ENCODE measurements at regions not wholly inside any gene's neighbourhood (a gene's known extent, or its start where the extent isn't known, plus 50 kb on each side); places are given as distances from the start of the nearest gene placed in this dataset.

DNA sequence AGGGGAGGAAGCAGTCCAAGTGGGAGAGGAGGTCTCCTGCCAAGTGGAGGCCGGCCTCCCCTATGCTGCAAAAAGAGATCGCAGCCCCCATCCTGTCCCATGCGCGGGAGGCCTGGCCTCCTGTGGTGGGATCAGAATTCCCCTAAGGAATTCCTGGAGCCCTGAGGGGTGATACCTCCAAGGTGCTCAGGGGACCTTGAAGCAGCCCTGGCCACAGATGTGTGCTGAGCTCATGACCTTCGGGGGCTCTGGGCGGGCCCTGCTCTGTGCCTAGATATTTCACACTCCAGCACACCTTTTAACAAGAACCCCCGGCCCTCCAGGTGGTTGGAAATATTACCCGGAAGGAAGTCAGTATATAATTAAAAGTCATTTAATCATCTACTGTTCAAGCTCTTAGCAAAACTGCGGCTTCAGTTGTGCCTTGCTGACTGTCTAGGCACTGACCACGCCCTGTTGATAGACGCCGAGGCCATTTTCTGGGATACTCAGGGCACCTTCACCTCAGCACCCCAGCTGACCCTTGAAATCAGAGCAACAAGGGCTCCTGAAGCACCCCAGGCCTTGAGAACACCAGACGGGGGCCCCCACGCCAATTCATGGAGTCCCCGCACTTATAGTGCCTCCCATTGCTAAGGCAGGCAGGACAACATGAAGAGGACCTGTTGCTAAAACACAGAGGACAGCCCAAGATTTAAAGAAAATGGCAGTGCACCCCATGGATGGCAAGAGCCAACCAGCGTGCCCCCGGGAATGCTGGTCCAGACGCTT, 119.1 kb downstream of the NDUFA10 start:
- H3K4me1 ChIP-seq (replicated peaks in 1 of 2; ENCODE audit: control insufficient read depth in 2 of 2, insufficient read depth in 2 of 2, low read length in 2 of 2): peaks cover 0 to 5% of the 10 kb centered on the region in 2 experiments; a peak in 2 of 5 replicates
- no peaks in the 10 kb centered on the region for H3K36me3 ChIP-seq (ENCODE audit: control insufficient read depth, insufficient read depth, low read length)
- H3K4me2 ChIP-seq (ENCODE audit: insufficient read depth, low read length): no peak overlapping the region
- TF ChIP-seq TCF3 (CRISPR knock-in tag; IDR thresholded peaks at IDR 0.05) (no peak), TAF1 (IDR thresholded peaks at IDR 0.05; ENCODE audit: control insufficient read depth, extremely low read depth, insufficient read depth, low read length, severe bottlenecking) (no peak), FOSL1 (tag; conservative IDR thresholded peaks at IDR 0.05) (no peak), ELF2 (CRISPR knock-in tag; IDR thresholded peaks at IDR 0.05) (no peak), TCF7 (IDR thresholded peaks at IDR 0.05; ENCODE audit: borderline replicate concordance) (no peak), ZNF780A (CRISPR knock-in tag; IDR thresholded peaks at IDR 0.05) (no peak), ZC3H8 (IDR thresholded peaks at IDR 0.05) (no peak), HDAC3 (IDR thresholded peaks at IDR 0.05; ENCODE audit: borderline replicate concordance, partially characterized antibody) (no peak), TRIM28 (IDR thresholded peaks at IDR 0.05) (no peak)
- TF ChIP-seq, protein P1, sequence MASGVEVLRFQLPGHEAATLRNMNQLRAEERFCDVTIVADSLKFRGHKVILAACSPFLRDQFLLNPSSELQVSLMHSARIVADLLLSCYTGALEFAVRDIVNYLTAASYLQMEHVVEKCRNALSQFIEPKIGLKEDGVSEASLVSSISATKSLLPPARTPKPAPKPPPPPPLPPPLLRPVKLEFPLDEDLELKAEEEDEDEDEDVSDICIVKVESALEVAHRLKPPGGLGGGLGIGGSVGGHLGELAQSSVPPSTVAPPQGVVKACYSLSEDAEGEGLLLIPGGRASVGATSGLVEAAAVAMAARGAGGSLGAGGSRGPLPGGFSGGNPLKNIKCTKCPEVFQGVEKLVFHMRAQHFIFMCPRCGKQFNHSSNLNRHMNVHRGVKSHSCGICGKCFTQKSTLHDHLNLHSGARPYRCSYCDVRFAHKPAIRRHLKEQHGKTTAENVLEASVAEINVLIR (CRISPR knock-in tag; IDR thresholded peaks at IDR 0.05): no peak
- TF ChIP-seq, protein P2, sequence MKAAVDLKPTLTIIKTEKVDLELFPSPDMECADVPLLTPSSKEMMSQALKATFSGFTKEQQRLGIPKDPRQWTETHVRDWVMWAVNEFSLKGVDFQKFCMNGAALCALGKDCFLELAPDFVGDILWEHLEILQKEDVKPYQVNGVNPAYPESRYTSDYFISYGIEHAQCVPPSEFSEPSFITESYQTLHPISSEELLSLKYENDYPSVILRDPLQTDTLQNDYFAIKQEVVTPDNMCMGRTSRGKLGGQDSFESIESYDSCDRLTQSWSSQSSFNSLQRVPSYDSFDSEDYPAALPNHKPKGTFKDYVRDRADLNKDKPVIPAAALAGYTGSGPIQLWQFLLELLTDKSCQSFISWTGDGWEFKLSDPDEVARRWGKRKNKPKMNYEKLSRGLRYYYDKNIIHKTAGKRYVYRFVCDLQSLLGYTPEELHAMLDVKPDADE (conservative IDR thresholded peaks at IDR 0.05; ENCODE audit: control insufficient read depth, low read depth, low read length): no peak
- no peak overlapping the region for H2AFZ ChIP-seq (ENCODE audit: low read depth, low read length)
- no peak for FAIRE-seq
- no peak overlapping the region for H3K9ac ChIP-seq (ENCODE audit: insufficient read depth in 1 of 2, low read depth in 2 of 2, low read length in 2 of 2)
- POLR2A ChIA-PET: no interaction called here
- WGBS (ENCODE audit: insufficient coverage, low coverage, missing lambda C conversion rate): 84% methylated on average over 10 of the region's 18 CpGs
- intact Hi-C loops (cut with micrococcal nuclease): no loop called here
- CTCF ChIA-PET (ENCODE audit: low intra/inter-chr PET ratio): no interaction called here
- no peak overlapping the region for H3K27ac ChIP-seq (ENCODE audit: extremely low read depth, low read depth, low read length)
- no peaks in the 10 kb centered on the region for H4K20me1 ChIP-seq (replicated peaks; ENCODE audit: control insufficient read depth, insufficient read depth, low read length)
- no peak for DNase-seq (ENCODE audit: extremely low read depth in 1 of 4, low spot score in 3 of 4)
- BruUV-seq (replicated peaks): no TSS peak
- no peaks in the 10 kb centered on the region for H3K9me3 ChIP-seq (replicated peaks; ENCODE audit: control insufficient read depth, insufficient read depth, low read depth, low read length)
- in situ Hi-C loops (cut with MboI): no loop called here
- H3K27me3 ChIP-seq (ENCODE audit: control insufficient read depth in 2 of 2, insufficient read depth in 2 of 2, low read length in 2 of 2): no peaks in the 10 kb centered on the region
- ATAC-seq: no peak
- H3K4me3 ChIP-seq: no peak overlapping the region
- no peaks in the 10 kb centered on the region for H3K79me2 ChIP-seq (ENCODE audit: control insufficient read depth, insufficient read depth, low read length)
- H3K9me1 ChIP-seq (ENCODE audit: control insufficient read depth, insufficient read depth, low read length): no peaks in the 10 kb centered on the region
